ENCODE measurements at regions not wholly inside any gene's neighbourhood (a gene's known extent, or its start where the extent isn't known, plus 50 kb on each side); places are given as distances from the start of the nearest gene placed in this dataset.

GRCh38 chr12:93261505-93262094 is 116.1 kb upstream of the NUDT4 start:
- intact Hi-C loops (cut with DNase I; ENCODE audit: low total_unique reads): no loop called here
- Histone ChIP-seq H3K27me3 (no peaks in the 10 kb centered on the region), H3K36me3 (no peaks in the 10 kb centered on the region), H3K4me1 (no peaks in the 10 kb centered on the region), H3K9me3 (no peaks in the 10 kb centered on the region), H3K27ac (no peak overlapping the region), H3K4me3 (no peak overlapping the region)
- TF ChIP-seq, protein P1, sequence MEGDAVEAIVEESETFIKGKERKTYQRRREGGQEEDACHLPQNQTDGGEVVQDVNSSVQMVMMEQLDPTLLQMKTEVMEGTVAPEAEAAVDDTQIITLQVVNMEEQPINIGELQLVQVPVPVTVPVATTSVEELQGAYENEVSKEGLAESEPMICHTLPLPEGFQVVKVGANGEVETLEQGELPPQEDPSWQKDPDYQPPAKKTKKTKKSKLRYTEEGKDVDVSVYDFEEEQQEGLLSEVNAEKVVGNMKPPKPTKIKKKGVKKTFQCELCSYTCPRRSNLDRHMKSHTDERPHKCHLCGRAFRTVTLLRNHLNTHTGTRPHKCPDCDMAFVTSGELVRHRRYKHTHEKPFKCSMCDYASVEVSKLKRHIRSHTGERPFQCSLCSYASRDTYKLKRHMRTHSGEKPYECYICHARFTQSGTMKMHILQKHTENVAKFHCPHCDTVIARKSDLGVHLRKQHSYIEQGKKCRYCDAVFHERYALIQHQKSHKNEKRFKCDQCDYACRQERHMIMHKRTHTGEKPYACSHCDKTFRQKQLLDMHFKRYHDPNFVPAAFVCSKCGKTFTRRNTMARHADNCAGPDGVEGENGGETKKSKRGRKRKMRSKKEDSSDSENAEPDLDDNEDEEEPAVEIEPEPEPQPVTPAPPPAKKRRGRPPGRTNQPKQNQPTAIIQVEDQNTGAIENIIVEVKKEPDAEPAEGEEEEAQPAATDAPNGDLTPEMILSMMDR (IDR thresholded peaks at IDR 0.05): no peak
- DNase-seq: no peak

- Histone ChIP-seq H3K4me3 (no peak overlapping the region), H3K27ac (no peak overlapping the region), H3K9me3 (peaks cover 0 to 3% of the 10 kb centered on the region in 2 donors), H3K4me1 (no peaks in the 10 kb centered on the region), H3K27me3 (no peaks in the 10 kb centered on the region), H3K36me3 (no peaks in the 10 kb centered on the region)
- intact Hi-C loops (cut with DNase I; ENCODE audit: low total_unique reads): no loop called here
- DNase-seq: no peak
- TF ChIP-seq, protein P1 (IDR thresholded peaks at IDR 0.05): no peak
- TF ChIP-seq POLR2A (IDR thresholded peaks at IDR 0.05): no peak
Measured at GRCh38 chr12:93272997-93273396, 104.7 kb upstream of the NUDT4 start.

DNA sequence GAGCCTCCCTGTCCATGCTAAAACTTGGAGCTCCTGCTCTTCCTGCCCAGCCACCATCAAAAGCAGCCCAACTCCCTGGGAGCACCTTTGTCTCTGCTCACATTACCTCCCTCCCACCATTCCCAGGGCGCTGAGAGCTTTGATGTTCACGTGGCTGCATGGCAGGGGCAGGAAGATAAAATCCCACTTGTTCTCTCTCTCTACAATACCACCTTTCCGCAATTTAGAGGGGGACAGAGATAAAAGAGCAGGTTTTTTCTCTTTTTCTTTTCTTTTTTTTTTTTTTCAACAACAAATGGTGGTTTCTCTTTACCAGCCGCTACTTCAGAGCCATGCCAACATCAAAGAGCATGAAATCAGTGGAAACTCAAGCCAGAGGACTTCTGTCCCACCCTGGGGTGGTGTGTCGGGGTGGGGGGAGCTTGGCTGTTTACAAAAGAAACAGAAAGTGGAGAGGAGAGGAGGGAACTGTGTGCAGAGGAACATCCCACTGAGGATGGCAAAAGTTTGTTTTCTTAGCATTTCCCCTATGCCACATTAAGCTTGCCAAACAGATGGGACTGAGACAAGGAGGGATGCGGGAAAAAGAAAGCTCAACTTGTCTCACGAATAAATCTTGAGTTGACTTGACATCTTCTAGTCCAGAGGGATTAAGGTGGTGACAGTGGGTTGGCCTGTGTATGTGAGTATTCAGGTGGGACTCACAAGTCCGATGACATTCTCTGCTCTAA is 103.7 kb upstream of the NUDT4 start:
- peaks cover 0 to 3% of the 10 kb centered on the region in 2 donors for H3K9me3 ChIP-seq
- no peak for TF ChIP-seq POLR2A (IDR thresholded peaks at IDR 0.05)
- TF ChIP-seq, protein P1 (IDR thresholded peaks at IDR 0.05): no peak
- H3K27me3 ChIP-seq: no peaks in the 10 kb centered on the region
- H3K36me3 ChIP-seq: no peaks in the 10 kb centered on the region
- no peaks in the 10 kb centered on the region for H3K4me1 ChIP-seq
- no peak overlapping the region for H3K4me3 ChIP-seq
- DNase-seq: no peak
- intact Hi-C loops (cut with DNase I; ENCODE audit: low total_unique reads): no loop called here
- no peak overlapping the region for H3K27ac ChIP-seq

- intact Hi-C loops (cut with DNase I; ENCODE audit: low total_unique reads): no loop called here
Measured at GRCh38 chr12:93274937-93275336, 102.8 kb upstream of the NUDT4 start.

DNA sequence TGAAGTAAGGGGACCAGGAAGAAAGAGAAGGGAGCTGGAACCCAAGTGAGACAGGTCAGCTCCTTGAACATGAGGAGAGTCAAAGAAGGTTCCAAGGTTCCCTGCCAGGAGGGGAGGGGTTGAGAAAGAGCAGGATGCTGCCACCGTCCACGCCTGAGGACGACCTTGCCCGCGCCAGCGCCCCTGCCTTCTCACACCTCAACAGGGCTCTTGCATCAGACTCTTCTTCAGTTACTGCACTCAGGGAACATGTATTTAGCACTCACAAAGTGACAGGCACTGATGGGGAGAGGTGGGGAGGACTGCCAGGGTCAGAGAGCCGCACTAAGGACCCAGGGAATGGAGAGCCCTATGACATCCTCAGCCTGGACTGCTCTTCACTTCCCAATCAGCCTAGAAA is 102.1 kb upstream of the NUDT4 start:
- no peak for TF ChIP-seq POLR2A (IDR thresholded peaks at IDR 0.05)
- TF ChIP-seq, protein P1 (IDR thresholded peaks at IDR 0.05): no peak
- Histone ChIP-seq H3K27me3 (no peaks in the 10 kb centered on the region), H3K4me3 (no peak overlapping the region), H3K9me3 (no peaks in the 10 kb centered on the region), H3K36me3 (no peaks in the 10 kb centered on the region), H3K4me1 (no peaks in the 10 kb centered on the region), H3K27ac (no peak overlapping the region)
- intact Hi-C loops (cut with DNase I; ENCODE audit: low total_unique reads): no loop called here
- DNase-seq: no peak

More at GRCh38 chr12:93274937-93275336, 102.8 kb upstream of the NUDT4 start:
- H3K27ac ChIP-seq: no peak overlapping the region
- DNase-seq: no peak
- no peak overlapping the region for H3K4me3 ChIP-seq
- H3K27me3 ChIP-seq: no peaks in the 10 kb centered on the region
- no peaks in the 10 kb centered on the region for H3K4me1 ChIP-seq
- TF ChIP-seq, protein P1 (IDR thresholded peaks at IDR 0.05): no peak
- H3K9me3 ChIP-seq: no peaks in the 10 kb centered on the region
- H3K36me3 ChIP-seq: no peaks in the 10 kb centered on the region

Measured in uterus (tissue), 3 donors.